HG03103 (cell line): ENCODE measurements at regions not wholly inside any gene's neighbourhood (a gene's known extent, or its start where the extent isn't known, plus 50 kb on each side); places are given as distances from the start of the nearest gene placed in this dataset.

Experiments
- ATAC-seq: cut with Tn5 transposase; IDR thresholded peaks from one replicate; pipeline ENCODE4 v1.9.1; 2021; ENCODE audit warnings: low read depth; ENCODE audit not compliant: unreplicated experiment

- ATAC-seq, result no peak
Measured at GRCh38 chr20:22410556-22411130, 173.7 kb downstream of the FOXA2 start.

GRCh38 chr20:22408521-22409402 is 175.6 kb downstream of the FOXA2 start:
- ATAC-seq, result no peak

- ATAC-seq, result no peak
Measured at GRCh38 chr20:22407237-22408193, 176.9 kb downstream of the FOXA2 start.

GRCh38 chr20:22404419-22405170 is 179.8 kb downstream of the FOXA2 start:
- no peak for ATAC-seq

GRCh38 chr20:22403632-22404361 is 180.6 kb downstream of the FOXA2 start:
- ATAC-seq, result no peak

GRCh38 chr20:22403022-22403631 is 181.2 kb downstream of the FOXA2 start:
- no peak for ATAC-seq

GRCh38 chr20:22402550-22402949 is 181.8 kb downstream of the FOXA2 start:
- ATAC-seq, result no peak

- no peak for ATAC-seq
Measured at GRCh38 chr20:22400440-22400839, 183.9 kb downstream of the FOXA2 start.

- no peak for ATAC-seq
Measured at GRCh38 chr20:22394583-22394982, 189.8 kb downstream of the FOXA2 start.

- no peak for ATAC-seq
Measured at GRCh38 chr20:22390543-22390903, 193.8 kb downstream of the FOXA2 start.

- ATAC-seq, result no peak
Measured at GRCh38 chr20:22389836-22390542, 194.4 kb downstream of the FOXA2 start.

GRCh38 chr20:22387452-22387851 is 196.9 kb downstream of the FOXA2 start:
- no peak for ATAC-seq

GRCh38 chr20:22386306-22386623 is 198.1 kb downstream of the FOXA2 start:
- no peak for ATAC-seq

- ATAC-seq, result no peak
Measured at GRCh38 chr20:22385602-22386305, 198.6 kb downstream of the FOXA2 start.

GRCh38 chr20:22384978-22385377 is 199.4 kb downstream of the FOXA2 start:
- no peak for ATAC-seq

GRCh38 chr20:22383156-22383555 is 201.2 kb downstream of the FOXA2 start:
- no peak for ATAC-seq

- no peak for ATAC-seq
Measured at GRCh38 chr20:22382742-22383141, 201.6 kb downstream of the FOXA2 start.

GRCh38 chr20:22381812-22382416 is 202.5 kb downstream of the FOXA2 start:
- ATAC-seq, result no peak
